Esophagus muscularis mucosa (tissue), 4 donors: ENCODE measurements at regions not wholly inside any gene's neighbourhood (a gene's known extent, or its start where the extent isn't known, plus 50 kb on each side); places are given as distances from the start of the nearest gene placed in this dataset.

Experiments used
- DNase-seq: peaks from one replicate; pipeline ENCODE4 v3.0.0-alpha.2; 2017; ENCODE audit errors: extremely low spot score
- H3K27ac ChIP-seq, 4 donors: fragments of 200-600 bp; sonication (generic); replicated peaks in 1 of 4; 1 replicate in 3 of 4; 2 replicates in 1 of 4; pipeline ENCODE4 v1.5.1; 2016 to 2019; ENCODE audit warnings: mild to moderate bottlenecking in 1 of 4
- H3K27me3 ChIP-seq, 4 donors: fragments of 200-600 bp; sonication (generic); one replicate each; pipeline versions ENCODE4 v1.5.1 to v1.6.0; 2016 to 2019
- H3K36me3 ChIP-seq, 4 donors: fragments of 200-600 bp; sonication (generic); one replicate each; pipeline ENCODE4 v1.5.1; 2016 to 2019
- H3K4me1 ChIP-seq, 4 donors: fragments of 200-600 bp; sonication (generic); one replicate each; pipeline ENCODE4 v1.5.1; 2016 to 2019
- H3K4me3 ChIP-seq, 4 donors: fragments of 200-600 bp; sonication (generic); 1 replicate in 2 of 4; 2 replicates in 2 of 4; pipeline ENCODE4 v1.5.1; 2016 to 2019; ENCODE audit warnings: mild to moderate bottlenecking in 4 of 4, moderate library complexity in 1 of 4
- H3K9me3 ChIP-seq, 4 donors: fragments of 200-600 bp; sonication (generic); 1 replicate in 3 of 4; 2 replicates in 1 of 4; pipeline ENCODE4 v1.5.1; 2016 to 2019
- EP300 ChIP-seq: sonication (generic); formaldehyde crosslinking; IDR thresholded peaks from one replicate; pipeline ENCODE4 v1.6.1; 2017; ENCODE audit warnings: antibody characterized with exemption
- POLR2A ChIP-seq: fragments of 450-650 bp; IDR thresholded peaks from one replicate; pipeline ENCODE4 v1.6.1; 2017; ENCODE audit warnings: antibody characterized with exemption, moderate library complexity, mild to moderate bottlenecking, low read depth
- POLR2AphosphoS5 ChIP-seq, 2 donors: sonication (generic); formaldehyde crosslinking; IDR thresholded peaks; one replicate each; pipeline ENCODE4 v1.6.1; 2017; ENCODE audit warnings: antibody characterized with exemption in 2 of 2
- WGBS: methylation state at CpG from one replicate; pipeline ENCODE4 v1.1.5; 2018; 5-methylcytosine and 5-hydroxymethylcytosine counted together
- intact Hi-C: fragments of 100-400 bp; cut with DNase I; formaldehyde crosslinking; loops from one replicate; pipeline ENCODE4 v1.15.1; 2023
- TF ChIP-seq, protein P1 (sequence below), 3 experiments: fragments of 200-600 bp in 2 of 3; fragments of 450-650 bp in 1 of 3; sonication (generic) in 2 of 3; IDR thresholded peaks; one replicate each; pipeline ENCODE4 v1.5.1; 2017 to 2019; ENCODE audit warnings: antibody characterized with exemption in 3 of 3, mild to moderate bottlenecking in 2 of 3, moderate library complexity in 1 of 3

DNA sequence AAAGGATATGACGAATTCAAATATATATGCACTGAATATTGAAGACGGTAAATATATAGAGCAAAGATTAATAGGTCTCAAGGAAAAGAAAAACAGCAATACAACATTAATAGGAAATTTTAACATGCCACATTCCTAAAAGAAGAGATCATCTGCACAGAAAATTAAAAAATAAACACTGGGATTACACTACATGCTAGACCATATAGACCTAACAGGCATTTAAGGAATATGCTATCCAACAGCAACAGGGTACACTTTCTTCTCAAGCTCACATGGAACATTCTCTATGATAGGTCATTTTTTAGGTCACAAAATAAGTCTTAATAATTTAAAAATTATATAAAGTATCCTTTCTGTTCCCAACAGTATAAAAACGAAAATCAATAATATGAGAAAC, 1038.3 kb downstream of the KCNT2 start:
- Histone ChIP-seq H3K4me1 (no peaks in the 10 kb centered on the region), H3K4me3 (no peak overlapping the region), H3K27ac (no peak overlapping the region), H3K36me3 (no peaks in the 10 kb centered on the region), H3K27me3 (no peaks in the 10 kb centered on the region), H3K9me3 (peaks cover 0 to 4% (median 3%) of the 10 kb centered on the region in 4 donors)
- TF ChIP-seq POLR2AphosphoS5 (IDR thresholded peaks at IDR 0.05) (no peak), POLR2A (no peak), EP300 (no peak)
- TF ChIP-seq, protein P1, sequence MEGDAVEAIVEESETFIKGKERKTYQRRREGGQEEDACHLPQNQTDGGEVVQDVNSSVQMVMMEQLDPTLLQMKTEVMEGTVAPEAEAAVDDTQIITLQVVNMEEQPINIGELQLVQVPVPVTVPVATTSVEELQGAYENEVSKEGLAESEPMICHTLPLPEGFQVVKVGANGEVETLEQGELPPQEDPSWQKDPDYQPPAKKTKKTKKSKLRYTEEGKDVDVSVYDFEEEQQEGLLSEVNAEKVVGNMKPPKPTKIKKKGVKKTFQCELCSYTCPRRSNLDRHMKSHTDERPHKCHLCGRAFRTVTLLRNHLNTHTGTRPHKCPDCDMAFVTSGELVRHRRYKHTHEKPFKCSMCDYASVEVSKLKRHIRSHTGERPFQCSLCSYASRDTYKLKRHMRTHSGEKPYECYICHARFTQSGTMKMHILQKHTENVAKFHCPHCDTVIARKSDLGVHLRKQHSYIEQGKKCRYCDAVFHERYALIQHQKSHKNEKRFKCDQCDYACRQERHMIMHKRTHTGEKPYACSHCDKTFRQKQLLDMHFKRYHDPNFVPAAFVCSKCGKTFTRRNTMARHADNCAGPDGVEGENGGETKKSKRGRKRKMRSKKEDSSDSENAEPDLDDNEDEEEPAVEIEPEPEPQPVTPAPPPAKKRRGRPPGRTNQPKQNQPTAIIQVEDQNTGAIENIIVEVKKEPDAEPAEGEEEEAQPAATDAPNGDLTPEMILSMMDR (IDR thresholded peaks at IDR 0.05) = no peak
- WGBS = 87% methylated on average over 3 of the region's 3 CpGs
- DNase-seq = no peak
- intact Hi-C loops = no loop called here

DNA sequence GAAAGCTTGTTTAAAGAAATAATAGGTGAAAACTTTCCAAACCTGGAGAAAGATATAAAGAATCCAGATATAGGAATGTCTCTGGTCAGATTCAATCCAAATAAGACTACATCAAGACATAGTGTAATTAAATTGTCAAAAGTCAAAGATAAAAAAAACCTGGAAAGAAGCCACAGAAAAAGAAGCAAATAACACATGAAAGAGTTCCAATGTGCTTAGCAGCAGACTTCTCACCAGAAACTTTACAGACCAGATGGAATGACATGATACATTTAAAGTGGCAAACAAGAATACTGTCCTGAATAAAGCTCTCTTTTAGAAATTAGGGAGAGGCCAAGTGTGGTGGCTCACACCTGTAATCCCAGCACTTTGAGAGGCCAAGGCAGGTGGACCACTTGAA, 1039.9 kb downstream of the KCNT2 start:
- H3K27me3 ChIP-seq = no peaks in the 10 kb centered on the region
- DNase-seq = no peak
- H3K4me1 ChIP-seq = no peaks in the 10 kb centered on the region
- no peak overlapping the region for H3K4me3 ChIP-seq
- TF ChIP-seq POLR2AphosphoS5 (IDR thresholded peaks at IDR 0.05) = no peak
- TF ChIP-seq, protein P1 (IDR thresholded peaks at IDR 0.05) = no peak
- TF ChIP-seq POLR2A = no peak
- no peak for TF ChIP-seq EP300
- H3K27ac ChIP-seq = no peak overlapping the region
- H3K9me3 ChIP-seq = peaks cover 0 to 4% (median 3%) of the 10 kb centered on the region in 4 donors
- intact Hi-C loops = no loop called here
- H3K36me3 ChIP-seq = no peaks in the 10 kb centered on the region

DNA sequence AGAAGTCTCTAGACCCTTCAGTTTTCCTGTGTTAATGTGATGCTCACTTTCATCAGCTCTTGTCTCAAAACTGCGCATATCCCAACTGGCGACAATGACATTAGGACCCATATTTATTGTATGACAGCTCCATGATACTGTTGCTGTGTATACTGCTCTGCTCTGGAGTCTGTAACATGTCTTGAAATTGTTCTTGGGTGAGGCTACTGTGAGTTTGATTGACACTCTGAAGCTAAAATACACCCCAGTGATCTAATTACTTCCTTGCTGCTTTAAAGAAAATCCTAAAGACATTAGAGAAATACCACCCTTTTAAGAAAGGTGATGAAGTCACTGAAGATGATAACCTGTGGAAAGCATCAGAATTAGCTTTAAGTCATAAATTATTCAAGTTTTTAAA, 1046.2 kb downstream of the KCNT2 start:
- 100% methylated on average over 2 of the region's 2 CpGs for WGBS
- Histone ChIP-seq H3K4me1 (no peaks in the 10 kb centered on the region), H3K27me3 (no peaks in the 10 kb centered on the region), H3K36me3 (no peaks in the 10 kb centered on the region), H3K27ac (no peak overlapping the region), H3K9me3 (no peaks in the 10 kb centered on the region), H3K4me3 (no peak overlapping the region)
- TF ChIP-seq POLR2A = no peak
- no peak for TF ChIP-seq EP300
- no peak for TF ChIP-seq POLR2AphosphoS5 (IDR thresholded peaks at IDR 0.05)
- TF ChIP-seq, protein P1 (IDR thresholded peaks at IDR 0.05) = no peak
- no peak for DNase-seq
- intact Hi-C loops = no loop called here

DNA sequence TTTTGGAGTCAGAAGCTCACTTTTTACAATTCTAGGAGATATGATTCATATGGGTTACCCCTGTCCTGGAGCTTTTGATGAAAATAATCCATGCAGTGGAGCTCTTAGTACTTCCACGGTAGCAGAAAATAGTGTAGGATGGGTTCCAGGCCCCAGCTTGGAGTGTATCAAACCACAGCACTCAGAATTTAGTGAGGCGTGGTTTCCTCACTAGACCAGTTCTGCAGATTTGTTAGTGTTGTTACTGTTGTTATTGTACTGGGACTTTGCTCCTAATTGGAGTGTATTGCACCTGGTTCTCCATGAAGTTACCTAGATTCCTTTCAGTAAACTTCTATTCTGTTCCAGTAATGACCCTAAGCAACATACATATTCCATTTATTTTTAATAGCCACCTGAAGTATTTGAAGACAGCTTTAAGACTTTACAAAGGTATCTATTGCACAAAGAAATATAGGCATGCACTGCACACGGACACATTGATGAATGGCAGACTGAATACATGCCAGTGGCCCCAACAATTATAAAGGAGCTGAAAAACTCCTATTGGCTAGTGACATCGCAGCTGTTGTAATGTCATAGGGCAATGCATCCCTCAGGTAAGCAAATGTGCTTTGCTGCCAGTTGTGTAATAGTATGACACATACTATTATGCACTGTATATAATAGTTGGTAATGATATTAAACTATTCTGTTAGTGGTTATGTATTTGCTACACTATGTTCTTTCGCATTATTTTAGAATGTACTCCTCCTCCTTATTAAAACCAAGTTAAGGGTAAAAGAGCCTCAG, 1058.0 kb downstream of the KCNT2 start:
- no peak for DNase-seq
- Histone ChIP-seq H3K27me3 (no peaks in the 10 kb centered on the region), H3K36me3 (no peaks in the 10 kb centered on the region), H3K9me3 (no peaks in the 10 kb centered on the region), H3K4me3 (no peak overlapping the region), H3K4me1 (no peaks in the 10 kb centered on the region), H3K27ac (no peak overlapping the region)
- TF ChIP-seq POLR2AphosphoS5 (IDR thresholded peaks at IDR 0.05) (no peak), POLR2A (no peak), EP300 (no peak)
- TF ChIP-seq, protein P1 (IDR thresholded peaks at IDR 0.05) = no peak
- intact Hi-C loops = no loop called here
- 93% methylated on average over 5 of the region's 5 CpGs for WGBS

DNA sequence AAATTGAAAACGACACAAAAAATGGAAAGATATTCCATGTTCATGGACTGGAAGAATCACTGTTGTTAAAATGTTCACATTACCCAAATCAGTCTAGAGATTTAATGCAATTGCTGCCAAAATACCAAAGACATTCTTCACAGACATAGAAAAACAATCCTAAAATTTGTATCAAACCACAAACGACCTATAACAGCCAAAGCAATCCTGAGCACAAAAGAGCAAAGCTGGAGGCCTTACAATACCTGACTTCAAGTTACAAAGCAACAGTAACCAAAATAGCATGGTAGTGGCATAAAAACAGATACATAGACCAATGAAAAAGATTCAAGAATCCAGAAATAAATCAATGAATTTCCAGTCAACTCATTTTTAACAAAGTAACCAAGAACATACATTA, 1077.3 kb downstream of the KCNT2 start:
- Histone ChIP-seq H3K27ac (no peak overlapping the region), H3K27me3 (no peaks in the 10 kb centered on the region), H3K4me3 (no peak overlapping the region), H3K9me3 (no peaks in the 10 kb centered on the region), H3K4me1 (no peaks in the 10 kb centered on the region), H3K36me3 (no peaks in the 10 kb centered on the region)
- 73% methylated on average over 2 of the region's 2 CpGs for WGBS
- intact Hi-C loops = no loop called here
- TF ChIP-seq, protein P1 (IDR thresholded peaks at IDR 0.05) = no peak
- no peak for TF ChIP-seq POLR2A
- TF ChIP-seq POLR2AphosphoS5 (IDR thresholded peaks at IDR 0.05) = no peak
- no peak for TF ChIP-seq EP300
- no peak for DNase-seq
